ENCODE measurements at regions not wholly inside any gene's neighbourhood (a gene's known extent, or its start where the extent isn't known, plus 50 kb on each side); places are given as distances from the start of the nearest gene placed in this dataset.
"Not testable (repeated sequence)": the region's sequence is repeated elsewhere in the genome, so short reads cannot be mapped to it uniquely, and the experiment has no call there.

GRCh38 chr15:53891862-53892261 is 86.4 kb upstream of the UNC13C start:
- peak; percentile 21 for TF ChIP-seq CTCF (IDR thresholded peaks at IDR 0.05; ENCODE audit: insufficient read depth, missing control alignments)
- DNase-seq (ENCODE audit: insufficient read length, low spot score); FAIRE-seq: not testable (repeated sequence)

- no peak for TF ChIP-seq CTCF (IDR thresholded peaks at IDR 0.05; ENCODE audit: insufficient read depth, missing control alignments)
- FAIRE-seq (no peak), DNase-seq (ENCODE audit: insufficient read length, low spot score) (no peak)
These were observed 93.8 kb upstream of the UNC13C start for GRCh38 chr15:53884441-53884840.

DNA sequence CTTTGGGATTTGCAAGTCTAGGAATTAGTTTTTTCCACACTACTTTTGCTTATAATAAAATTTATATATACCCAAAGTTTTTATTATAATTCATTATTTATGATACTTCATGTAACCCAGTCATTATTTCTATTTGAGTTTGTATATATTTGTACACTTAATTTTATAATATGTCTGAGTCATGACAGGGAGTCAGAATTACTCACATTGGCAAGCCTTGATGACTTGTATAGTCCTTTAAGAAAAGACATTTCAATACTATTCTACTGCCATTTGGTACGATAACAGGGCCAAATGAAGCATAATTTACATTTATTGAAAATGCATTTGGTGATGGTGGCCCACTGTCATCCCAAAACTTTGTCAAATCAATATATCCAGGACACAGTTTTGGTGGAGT is 95.9 kb upstream of the UNC13C start:
- DNase-seq (ENCODE audit: insufficient read length, low spot score) (no peak), FAIRE-seq (no peak)
- TF ChIP-seq CTCF (IDR thresholded peaks at IDR 0.05; ENCODE audit: insufficient read depth, missing control alignments), result no peak

GRCh38 chr15:53880357-53880756 is 97.9 kb upstream of the UNC13C start:
- DNase-seq (ENCODE audit: insufficient read length, low spot score), result no peak
- TF ChIP-seq CTCF (IDR thresholded peaks at IDR 0.05; ENCODE audit: insufficient read depth, missing control alignments), result no peak
- no peak for FAIRE-seq

DNA sequence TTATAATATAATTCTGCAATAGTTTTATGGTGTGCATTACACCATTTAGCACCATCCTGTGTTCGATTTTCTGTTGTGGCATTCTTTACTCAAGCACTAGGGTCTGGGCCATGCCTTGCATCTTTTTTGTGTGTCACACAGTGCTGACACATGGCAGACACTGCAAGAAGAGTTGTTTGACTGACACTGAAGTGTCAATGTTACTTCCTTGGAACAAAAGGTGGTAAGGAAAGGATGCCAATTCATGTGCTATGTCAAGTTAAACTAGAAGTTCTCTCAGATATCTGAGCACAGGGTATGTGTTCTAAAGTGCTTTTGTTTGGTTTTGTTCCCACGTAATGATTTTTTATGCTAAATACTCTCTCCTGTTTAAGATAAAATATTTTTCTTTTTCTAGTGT is 102.5 kb upstream of the UNC13C start:
- no peak for TF ChIP-seq CTCF (IDR thresholded peaks at IDR 0.05; ENCODE audit: insufficient read depth, missing control alignments)
- FAIRE-seq, result no peak
- DNase-seq (ENCODE audit: insufficient read length, low spot score), result no peak

DNA sequence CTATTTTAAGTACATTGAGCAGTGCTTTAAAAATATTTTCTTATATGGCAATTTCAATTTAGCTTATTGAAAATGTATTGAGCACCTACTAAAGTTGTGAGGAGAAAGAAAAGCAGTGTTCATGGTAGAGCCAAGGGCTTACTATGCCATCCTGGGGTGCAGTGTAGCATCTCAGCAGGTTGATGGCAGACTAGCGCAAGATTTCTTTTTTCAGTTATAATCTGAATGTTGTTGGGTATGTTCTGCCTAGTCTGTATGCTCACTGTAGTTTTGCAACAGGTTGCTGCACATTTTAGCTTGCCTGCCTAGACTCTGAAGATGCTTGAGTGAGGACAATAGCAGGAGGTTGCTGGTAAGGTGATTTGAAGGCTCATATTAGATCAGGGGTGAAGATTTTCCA is 103.1 kb upstream of the UNC13C start:
- no peak for FAIRE-seq
- no peak for DNase-seq (ENCODE audit: insufficient read length, low spot score)
- TF ChIP-seq CTCF (IDR thresholded peaks at IDR 0.05; ENCODE audit: insufficient read depth, missing control alignments), result no peak

DNA sequence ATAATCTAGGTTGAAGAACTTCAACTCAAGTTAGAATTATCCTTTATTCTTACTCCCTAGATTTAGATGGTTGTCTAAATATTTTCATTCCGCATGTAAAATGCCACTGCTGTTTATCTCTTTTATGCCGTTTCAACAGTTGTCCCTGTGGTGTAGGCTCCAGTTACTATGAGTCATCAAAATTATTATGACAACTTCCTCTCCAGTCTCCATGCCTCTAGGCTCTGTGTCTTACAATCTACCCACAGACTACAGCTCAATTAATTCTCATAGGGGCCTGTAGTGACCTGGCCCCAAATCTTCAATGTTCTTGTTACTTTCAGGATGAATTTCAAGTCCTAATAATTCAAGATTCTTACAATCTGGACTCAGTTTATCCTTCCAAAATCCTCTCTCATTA is 105.8 kb upstream of the UNC13C start:
- FAIRE-seq (no peak), DNase-seq (ENCODE audit: insufficient read length, low spot score) (no peak)
- TF ChIP-seq CTCF (IDR thresholded peaks at IDR 0.05; ENCODE audit: insufficient read depth, missing control alignments), result no peak

Data from D721Med (cell line).